Activated naive CD4-positive, alpha-beta T cell treated with anti-CD3 and anti-CD28 coated beads, Interleukin-2, amount 10 ng/mL, durations not matched to agents 7 days and 5 days (primary cell): ENCODE measurements at regions not wholly inside any gene's neighbourhood (a gene's known extent, or its start where the extent isn't known, plus 50 kb on each side); places are given as distances from the start of the nearest gene placed in this dataset.

ENCODE experiments used
- CTCF ChIA-PET: fragments of 350-600 bp; sonication (Branson Sonifier 250); formaldehyde crosslinking; loops from one replicate; lab custom pipeline; 2021; ENCODE audit warnings: antibody characterized with exemption; lab: Charles Lee
- DNase-seq: peaks from one replicate; pipeline ENCODE4 v3.0.0-alpha.2; 2020
- H3K27ac Mint-ChIP-seq: one replicate; pipeline ENCODE4 v1.8.0; 2021; ENCODE audit warnings: mild to moderate bottlenecking, moderate library complexity, mixed read lengths
- H3K27me3 Mint-ChIP-seq: one replicate; pipeline ENCODE4 v1.8.0; 2021; ENCODE audit warnings: mild to moderate bottlenecking, mixed read lengths
- H3K36me3 Mint-ChIP-seq: one replicate; pipeline ENCODE4 v1.8.0; 2021; ENCODE audit warnings: mixed read lengths
- H3K4me1 Mint-ChIP-seq: one replicate; pipeline ENCODE4 v1.8.0; 2021; ENCODE audit warnings: mixed read lengths
- H3K4me3 Mint-ChIP-seq: one replicate; pipeline ENCODE4 v1.8.0; 2021; ENCODE audit warnings: mild to moderate bottlenecking, moderate library complexity, mixed read lengths
- H3K9me3 Mint-ChIP-seq: one replicate; pipeline ENCODE4 v1.8.0; 2021; ENCODE audit warnings: mixed read lengths

DNA sequence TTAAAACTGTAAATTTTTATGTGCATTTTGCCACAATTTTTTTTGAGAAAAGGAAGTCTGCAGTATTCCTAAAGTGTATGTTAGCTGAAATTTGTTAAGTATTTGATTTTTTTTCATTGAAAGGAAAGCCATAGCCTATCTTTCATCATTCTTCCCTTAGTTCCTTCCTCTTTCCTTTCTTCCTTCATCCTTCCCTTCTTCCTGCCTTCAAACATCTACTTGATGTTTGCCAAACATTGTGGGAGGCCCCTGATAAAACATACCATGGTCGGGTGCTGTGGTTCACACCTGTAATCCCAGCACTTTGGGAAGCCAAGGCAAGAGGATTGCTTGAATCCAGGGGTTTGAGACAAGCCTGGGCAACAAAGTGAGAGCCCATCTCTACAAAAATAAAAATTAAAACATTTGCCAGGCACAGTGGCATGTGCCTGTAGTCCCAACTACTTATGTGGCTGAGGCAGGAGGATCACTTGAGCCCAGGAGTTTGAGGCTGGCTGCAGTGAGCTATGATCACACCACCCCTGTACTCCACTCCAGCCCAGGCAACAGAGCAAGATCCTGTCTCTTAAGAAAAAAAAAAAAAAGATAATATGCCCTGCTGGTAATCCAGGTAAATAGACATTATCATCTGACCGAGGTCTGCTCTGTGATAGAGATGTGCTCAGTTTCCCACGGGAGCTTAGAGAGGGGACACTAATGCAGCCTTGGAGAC, 62.9 kb upstream of the FOXN2 start:
- Mint-ChIP-seq H3K36me3 (no peaks in the 10 kb centered on the region), H3K9me3 (no peaks in the 10 kb centered on the region), H3K4me1 (peaks cover 12% of the 10 kb centered on the region), H3K4me3 (no peak overlapping the region), H3K27ac (no peak overlapping the region), H3K27me3 (no peaks in the 10 kb centered on the region)
- CTCF ChIA-PET, result interaction anchor here (0.6 to 1.1 kb wide), 2 partner anchors 116 to 169 kb away, joined by 3 read pairs; no protein-coding TSS in a partner anchor
- no peak for DNase-seq

DNA sequence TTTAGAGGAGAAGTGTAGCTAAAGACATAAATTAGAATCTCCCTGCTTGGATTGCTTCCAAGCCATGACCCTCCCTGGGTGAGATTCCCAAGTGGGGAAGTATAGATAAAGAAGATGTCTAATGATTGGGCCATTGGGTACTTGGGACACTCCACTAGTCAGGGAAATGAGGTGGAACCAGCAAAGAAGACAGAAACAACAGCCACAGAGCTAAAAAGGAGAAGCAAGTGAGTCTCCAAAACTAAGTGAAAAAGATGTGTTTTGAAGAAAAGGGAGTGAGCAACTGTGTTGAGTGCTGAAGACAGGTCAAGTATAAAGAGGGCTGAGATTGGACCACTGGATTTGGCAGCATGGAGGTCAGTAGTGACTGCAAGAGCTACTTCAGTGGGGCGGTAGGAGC, 61.2 kb upstream of the FOXN2 start:
- Mint-ChIP-seq H3K4me3 (no peak overlapping the region), H3K27ac (no peak overlapping the region), H3K9me3 (no peaks in the 10 kb centered on the region), H3K27me3 (no peaks in the 10 kb centered on the region), H3K4me1 (peaks cover 12% of the 10 kb centered on the region), H3K36me3 (no peaks in the 10 kb centered on the region)
- CTCF ChIA-PET, result no interaction called here
- DNase-seq, result no peak

DNA sequence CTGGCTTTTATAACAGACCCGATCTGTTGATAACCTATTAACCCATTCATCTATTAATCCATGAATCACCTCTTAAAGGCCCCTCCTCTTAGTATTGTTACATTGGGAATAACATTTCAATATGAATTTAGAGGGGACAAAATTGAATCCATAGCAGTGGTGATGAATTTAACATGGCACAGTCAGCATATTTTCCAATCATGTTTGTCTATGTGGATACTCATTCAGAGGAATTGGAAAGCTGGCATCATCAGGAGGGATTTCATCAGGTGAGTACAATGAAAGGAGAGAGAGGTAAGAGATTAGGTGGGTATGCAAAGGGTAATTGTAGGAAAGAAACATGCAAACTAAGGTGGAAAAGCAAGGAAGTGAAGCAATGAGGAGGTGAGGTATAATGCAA, 59.6 kb upstream of the FOXN2 start:
- Mint-ChIP-seq H3K27ac (no peak overlapping the region), H3K4me3 (no peak overlapping the region), H3K4me1 (peaks cover 10% of the 10 kb centered on the region), H3K36me3 (no peaks in the 10 kb centered on the region), H3K27me3 (no peaks in the 10 kb centered on the region), H3K9me3 (no peaks in the 10 kb centered on the region)
- no peak for DNase-seq
- CTCF ChIA-PET, result no interaction called here

DNA sequence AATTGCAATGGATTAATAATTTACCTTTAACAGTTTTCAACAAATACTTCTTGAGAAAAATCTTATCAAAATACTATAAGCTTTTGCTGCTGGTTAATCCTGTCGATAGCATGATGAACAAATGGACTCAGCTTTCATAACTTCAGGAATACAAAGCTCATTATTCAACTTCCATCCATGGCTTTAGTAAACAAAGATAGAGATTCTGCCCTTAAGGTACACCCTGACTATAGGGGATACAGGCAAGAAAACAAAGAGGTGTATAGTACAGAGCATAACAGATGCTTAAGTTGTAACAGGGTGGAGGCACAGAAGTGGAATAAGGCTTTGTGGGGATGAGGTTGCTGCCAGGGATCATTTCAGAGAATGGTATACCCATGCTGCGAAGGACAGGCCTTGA, 57.0 kb upstream of the FOXN2 start:
- Mint-ChIP-seq H3K4me3 (no peak overlapping the region), H3K9me3 (no peaks in the 10 kb centered on the region), H3K36me3 (no peaks in the 10 kb centered on the region), H3K27ac (no peak overlapping the region), H3K4me1 (no peaks in the 10 kb centered on the region), H3K27me3 (no peaks in the 10 kb centered on the region)
- DNase-seq, result no peak
- CTCF ChIA-PET, result no interaction called here

DNA sequence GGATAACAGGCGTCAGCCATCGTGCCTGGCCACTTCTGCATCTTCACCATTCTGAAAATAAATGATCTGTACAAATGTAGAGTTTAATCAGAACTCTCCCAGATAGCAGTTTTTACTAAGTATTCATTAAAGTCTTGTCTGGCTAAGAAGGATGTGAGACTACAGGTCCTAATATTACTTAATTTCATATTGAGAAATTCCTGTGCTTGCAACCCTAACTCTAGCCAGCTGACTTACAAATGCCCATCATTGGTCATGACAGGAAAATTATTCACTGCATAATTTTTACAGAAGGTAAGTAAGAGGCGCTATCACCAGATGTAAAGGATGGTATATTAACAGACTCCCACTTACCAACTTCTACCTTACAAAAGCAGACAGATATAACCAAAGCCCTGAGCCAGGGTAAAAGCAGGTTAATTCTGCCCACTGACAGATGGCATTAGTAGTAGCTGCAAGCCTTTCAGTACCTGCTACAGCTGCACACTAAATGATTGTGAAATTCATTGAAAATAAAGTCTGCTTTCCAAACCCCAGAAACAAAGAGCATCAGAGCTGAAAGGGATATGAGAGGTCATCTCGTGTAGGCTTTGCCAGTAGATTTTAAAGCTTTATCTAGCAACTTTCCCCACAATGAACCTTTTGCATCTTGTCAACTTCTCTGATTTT, 55.9 kb upstream of the FOXN2 start:
- no peaks in the 10 kb centered on the region for H3K4me1 Mint-ChIP-seq
- CTCF ChIA-PET, result no interaction called here
- no peak overlapping the region for H3K4me3 Mint-ChIP-seq
- no peaks in the 10 kb centered on the region for H3K27me3 Mint-ChIP-seq
- H3K9me3 Mint-ChIP-seq, result no peaks in the 10 kb centered on the region
- H3K36me3 Mint-ChIP-seq, result no peaks in the 10 kb centered on the region
- no peak overlapping the region for H3K27ac Mint-ChIP-seq
- no peak for DNase-seq

DNA sequence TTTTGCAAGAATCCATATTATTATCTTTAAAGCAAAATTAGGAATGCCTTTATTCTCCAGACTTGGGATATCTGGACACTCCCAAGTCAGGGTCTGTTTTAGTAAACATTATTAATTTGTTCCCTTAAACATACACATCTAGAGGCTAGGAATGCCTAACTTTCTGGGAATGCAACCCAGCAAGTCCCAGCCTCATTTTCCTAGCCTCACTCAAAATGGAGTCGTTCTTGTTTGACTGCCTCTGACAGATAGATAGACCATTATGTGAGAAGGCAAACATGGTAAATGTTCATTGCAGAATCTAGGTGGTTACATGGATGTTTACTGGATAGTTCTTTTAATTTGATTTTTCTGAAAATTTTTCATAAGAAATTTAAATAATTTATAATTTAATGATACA, 54.7 kb upstream of the FOXN2 start:
- Mint-ChIP-seq H3K27ac (no peak overlapping the region), H3K4me1 (no peaks in the 10 kb centered on the region), H3K36me3 (no peaks in the 10 kb centered on the region), H3K27me3 (no peaks in the 10 kb centered on the region), H3K9me3 (no peaks in the 10 kb centered on the region), H3K4me3 (no peak overlapping the region)
- DNase-seq, result no peak
- CTCF ChIA-PET, result no interaction called here

DNA sequence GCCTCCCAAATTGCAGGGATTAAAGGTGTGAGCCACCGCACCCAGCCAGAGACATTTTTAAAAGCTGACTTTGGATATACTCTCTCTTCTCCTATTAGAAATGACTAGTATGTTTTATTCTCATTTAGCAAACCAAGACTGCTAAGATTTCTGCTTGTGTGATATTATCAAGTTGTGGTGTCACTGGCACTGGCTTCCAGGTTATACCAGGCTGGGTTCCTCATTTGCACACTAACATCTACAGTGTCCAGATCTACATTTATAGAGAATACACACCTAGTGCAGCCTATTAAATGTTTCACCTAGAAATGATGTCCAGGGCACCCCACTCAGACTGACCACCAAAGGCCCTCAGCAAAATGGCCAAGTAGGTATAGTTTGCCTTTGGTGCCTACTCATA, 49.9 kb upstream of the FOXN2 start:
- CTCF ChIA-PET, result no interaction called here
- no peaks in the 10 kb centered on the region for H3K4me1 Mint-ChIP-seq
- H3K4me3 Mint-ChIP-seq, result no peak overlapping the region
- peaks cover 4% of the 10 kb centered on the region for H3K27me3 Mint-ChIP-seq
- no peaks in the 10 kb centered on the region for H3K36me3 Mint-ChIP-seq
- DNase-seq, result no peak
- no peak overlapping the region for H3K27ac Mint-ChIP-seq
- H3K9me3 Mint-ChIP-seq, result no peaks in the 10 kb centered on the region
